Mammary epithelial cell (primary cell): ENCODE measurements at regions not wholly inside any gene's neighbourhood (a gene's known extent, or its start where the extent isn't known, plus 50 kb on each side); places are given as distances from the start of the nearest gene placed in this dataset.

ENCODE experiments used
- EZH2 ChIP-seq: IDR thresholded peaks from 2 replicates; pipeline ENCODE4 v1.6.1; 2012; ENCODE audit warnings: low read length, inconsistent platforms, borderline replicate concordance
- TF ChIP-seq, protein P1 (sequence below), 2 donors: IDR thresholded peaks in 1 of 2; conservative IDR thresholded peaks in 1 of 2; 2 replicates each; pipeline ENCODE4 v1.5.1; 2011 to 2012; ENCODE audit warnings: inconsistent platforms in 2 of 2, low read length in 2 of 2, mild to moderate bottlenecking in 2 of 2, control low read depth in 1 of 2, low read depth in 1 of 2; ENCODE audit not compliant: insufficient read depth in 1 of 2; ENCODE audit errors: extremely low read depth in 1 of 2

DNA sequence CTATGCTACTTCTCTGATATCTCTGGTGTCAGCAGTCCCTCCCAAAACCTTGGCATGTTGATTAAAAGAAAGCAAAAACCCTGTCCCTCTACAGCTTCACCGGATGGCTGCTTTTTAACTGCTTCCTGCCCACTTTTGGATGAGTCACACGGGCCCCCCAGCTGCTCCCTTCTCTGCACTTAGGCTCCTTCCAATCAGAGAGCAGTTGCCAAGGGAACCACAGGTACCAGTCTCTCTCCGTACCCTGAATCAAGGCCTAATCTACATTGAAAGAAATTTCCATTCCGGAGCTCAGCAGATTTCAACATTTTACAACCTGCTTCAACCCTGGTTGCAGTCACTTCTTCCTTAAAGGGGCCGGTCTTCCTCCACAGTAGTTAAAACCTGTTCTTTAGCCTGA is 70.6 kb upstream of the GJB5 start:
- no peak for TF ChIP-seq EZH2
- TF ChIP-seq, protein P1, sequence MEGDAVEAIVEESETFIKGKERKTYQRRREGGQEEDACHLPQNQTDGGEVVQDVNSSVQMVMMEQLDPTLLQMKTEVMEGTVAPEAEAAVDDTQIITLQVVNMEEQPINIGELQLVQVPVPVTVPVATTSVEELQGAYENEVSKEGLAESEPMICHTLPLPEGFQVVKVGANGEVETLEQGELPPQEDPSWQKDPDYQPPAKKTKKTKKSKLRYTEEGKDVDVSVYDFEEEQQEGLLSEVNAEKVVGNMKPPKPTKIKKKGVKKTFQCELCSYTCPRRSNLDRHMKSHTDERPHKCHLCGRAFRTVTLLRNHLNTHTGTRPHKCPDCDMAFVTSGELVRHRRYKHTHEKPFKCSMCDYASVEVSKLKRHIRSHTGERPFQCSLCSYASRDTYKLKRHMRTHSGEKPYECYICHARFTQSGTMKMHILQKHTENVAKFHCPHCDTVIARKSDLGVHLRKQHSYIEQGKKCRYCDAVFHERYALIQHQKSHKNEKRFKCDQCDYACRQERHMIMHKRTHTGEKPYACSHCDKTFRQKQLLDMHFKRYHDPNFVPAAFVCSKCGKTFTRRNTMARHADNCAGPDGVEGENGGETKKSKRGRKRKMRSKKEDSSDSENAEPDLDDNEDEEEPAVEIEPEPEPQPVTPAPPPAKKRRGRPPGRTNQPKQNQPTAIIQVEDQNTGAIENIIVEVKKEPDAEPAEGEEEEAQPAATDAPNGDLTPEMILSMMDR (conservative IDR thresholded peaks at IDR 0.05 in 1 of 2, IDR thresholded peaks at IDR 0.05 in 1 of 2; ENCODE audit: extremely low read depth in 1 of 2, insufficient read depth in 1 of 2, low read depth in 1 of 2, low read length in 2 of 2): no peak
